ENCODE measurements at regions not wholly inside any gene's neighbourhood (a gene's known extent, or its start where the extent isn't known, plus 50 kb on each side); places are given as distances from the start of the nearest gene placed in this dataset.

DNA sequence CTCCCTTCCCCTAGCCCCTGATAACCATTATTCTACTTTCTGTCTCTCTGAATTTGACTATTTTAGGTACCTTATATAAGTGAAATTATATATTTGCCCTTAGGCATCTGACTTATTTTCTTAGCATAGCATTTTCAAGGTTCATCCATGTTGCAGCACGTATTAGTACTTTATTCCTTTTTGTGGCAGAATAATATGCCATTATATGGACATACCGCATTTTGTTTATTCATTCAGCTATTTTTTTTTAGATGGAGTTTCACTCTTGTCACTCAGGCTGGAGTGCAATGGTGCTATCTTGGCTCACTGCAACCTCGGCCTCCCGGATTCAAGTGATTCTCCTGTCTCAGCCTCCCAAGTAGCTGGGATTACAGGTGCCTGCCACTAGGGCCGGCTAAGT, 326.2 kb upstream of the PLXNA2 start:
- TF ChIP-seq, protein P1, sequence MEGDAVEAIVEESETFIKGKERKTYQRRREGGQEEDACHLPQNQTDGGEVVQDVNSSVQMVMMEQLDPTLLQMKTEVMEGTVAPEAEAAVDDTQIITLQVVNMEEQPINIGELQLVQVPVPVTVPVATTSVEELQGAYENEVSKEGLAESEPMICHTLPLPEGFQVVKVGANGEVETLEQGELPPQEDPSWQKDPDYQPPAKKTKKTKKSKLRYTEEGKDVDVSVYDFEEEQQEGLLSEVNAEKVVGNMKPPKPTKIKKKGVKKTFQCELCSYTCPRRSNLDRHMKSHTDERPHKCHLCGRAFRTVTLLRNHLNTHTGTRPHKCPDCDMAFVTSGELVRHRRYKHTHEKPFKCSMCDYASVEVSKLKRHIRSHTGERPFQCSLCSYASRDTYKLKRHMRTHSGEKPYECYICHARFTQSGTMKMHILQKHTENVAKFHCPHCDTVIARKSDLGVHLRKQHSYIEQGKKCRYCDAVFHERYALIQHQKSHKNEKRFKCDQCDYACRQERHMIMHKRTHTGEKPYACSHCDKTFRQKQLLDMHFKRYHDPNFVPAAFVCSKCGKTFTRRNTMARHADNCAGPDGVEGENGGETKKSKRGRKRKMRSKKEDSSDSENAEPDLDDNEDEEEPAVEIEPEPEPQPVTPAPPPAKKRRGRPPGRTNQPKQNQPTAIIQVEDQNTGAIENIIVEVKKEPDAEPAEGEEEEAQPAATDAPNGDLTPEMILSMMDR (conservative IDR thresholded peaks at IDR 0.05), result no peak
- no peak overlapping the region for H3K27ac ChIP-seq

DNA sequence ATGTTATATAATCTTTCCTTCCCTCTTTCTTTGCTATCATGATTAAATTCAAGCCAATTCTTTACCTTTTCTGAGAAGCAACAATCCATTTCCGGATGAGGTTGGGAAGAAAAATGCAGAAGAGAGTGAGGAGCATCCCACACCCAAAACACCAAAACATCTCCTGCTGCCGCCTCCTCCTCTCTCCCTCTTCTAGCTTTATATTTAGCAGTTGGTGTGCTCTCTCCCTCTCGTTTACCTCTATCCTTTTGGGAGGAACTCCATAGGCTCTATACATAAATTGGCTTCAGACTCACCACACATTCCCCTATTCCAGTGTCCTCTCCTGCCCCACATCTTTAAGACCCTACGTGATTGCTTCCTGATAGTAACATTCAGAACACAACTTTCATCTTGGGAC, 332.2 kb upstream of the PLXNA2 start:
- TF ChIP-seq, protein P1 (conservative IDR thresholded peaks at IDR 0.05), result no peak
- no peak overlapping the region for H3K27ac ChIP-seq

GRCh38 chr1:208577381-208577905, 333.3 kb upstream of the PLXNA2 start:
- no peak overlapping the region for H3K27ac ChIP-seq
- TF ChIP-seq, protein P1 (conservative IDR thresholded peaks at IDR 0.05), result no peak

DNA sequence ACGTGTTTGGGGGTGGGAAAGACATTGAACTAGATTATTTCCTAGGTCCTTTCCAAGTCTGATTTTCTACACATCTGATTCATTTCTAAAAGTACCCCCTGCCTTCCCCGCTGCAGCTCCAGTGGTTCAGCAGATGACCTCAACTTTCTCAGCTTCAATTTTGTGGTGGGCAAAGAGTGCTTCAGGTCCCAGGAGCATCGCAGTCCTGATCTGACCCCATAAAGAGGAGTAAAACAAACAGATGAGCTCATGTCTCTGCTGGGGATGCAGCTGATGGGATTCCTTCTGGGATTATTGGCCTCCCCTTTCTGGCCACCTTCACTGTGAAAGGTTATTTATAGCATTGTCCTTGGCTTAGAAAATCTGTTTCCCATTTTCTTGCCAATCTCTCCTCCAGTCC, 337.0 kb upstream of the PLXNA2 start:
- TF ChIP-seq, protein P1 (conservative IDR thresholded peaks at IDR 0.05), result no peak

GRCh38 chr1:208581667-208582066, 337.5 kb upstream of the PLXNA2 start:
- TF ChIP-seq, protein P1 (conservative IDR thresholded peaks at IDR 0.05), result no peak
- no peak overlapping the region for H3K27ac ChIP-seq

More for the DNA sequence above, 337.0 kb upstream of the PLXNA2 start:
- no peak overlapping the region for H3K27ac ChIP-seq

- H3K27ac ChIP-seq, result no peak overlapping the region
- TF ChIP-seq, protein P1 (conservative IDR thresholded peaks at IDR 0.05), result no peak
Measured at GRCh38 chr1:208584167-208584755, 340.1 kb upstream of the PLXNA2 start.

DNA sequence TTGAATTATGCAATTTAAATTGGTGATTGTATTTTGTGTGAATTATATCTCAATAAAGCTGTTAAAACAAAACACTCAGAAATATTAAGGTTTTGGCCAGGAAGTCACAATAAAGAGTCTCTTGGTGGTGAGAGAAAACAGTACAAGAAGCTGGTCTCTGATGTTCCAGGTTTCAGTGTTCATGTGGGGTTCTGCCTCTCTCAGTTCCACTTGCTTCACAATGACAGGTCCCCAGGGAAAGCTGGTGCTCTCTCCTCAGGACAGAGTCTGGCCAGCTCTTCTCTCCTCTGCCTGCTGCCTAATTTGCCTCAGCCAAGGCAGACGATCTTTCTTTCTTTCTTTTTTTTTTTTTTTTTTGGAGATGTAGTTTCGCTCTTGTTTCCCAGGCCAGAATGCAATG, 342.9 kb upstream of the PLXNA2 start:
- TF ChIP-seq, protein P1 (conservative IDR thresholded peaks at IDR 0.05), result no peak

More for the DNA sequence above, 342.9 kb upstream of the PLXNA2 start:
- no peak overlapping the region for H3K27ac ChIP-seq
